ENCODE measurements at regions not wholly inside any gene's neighbourhood (a gene's known extent, or its start where the extent isn't known, plus 50 kb on each side); places are given as distances from the start of the nearest gene placed in this dataset.

DNA sequence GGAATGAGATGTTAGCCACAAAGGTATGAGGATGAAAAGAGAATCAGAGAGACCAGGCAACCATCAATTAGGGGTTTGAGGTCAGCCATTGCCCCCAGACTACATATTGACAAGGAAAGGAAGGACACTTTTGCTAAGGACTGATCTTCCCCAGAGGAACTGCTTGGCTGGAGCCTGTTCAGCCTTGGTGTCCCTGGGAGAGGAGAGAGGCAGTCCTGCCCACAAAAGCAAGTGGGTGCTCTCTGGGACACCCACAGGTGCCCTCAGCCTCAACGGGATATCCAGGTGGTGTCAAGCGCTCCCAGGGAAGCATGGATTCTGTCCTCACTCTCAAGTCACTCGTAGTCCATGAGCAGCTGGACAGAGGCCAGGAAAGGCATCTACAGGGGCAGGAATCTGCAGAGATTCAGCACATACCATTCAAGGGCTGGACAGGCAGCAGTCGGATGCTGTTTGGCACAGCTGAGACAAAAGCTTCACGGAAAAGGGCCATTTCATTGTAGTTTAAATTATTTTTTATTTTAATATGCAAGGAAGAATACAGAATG, 166.2 kb downstream of the UACA start:
- TF ChIP-seq, protein P1, sequence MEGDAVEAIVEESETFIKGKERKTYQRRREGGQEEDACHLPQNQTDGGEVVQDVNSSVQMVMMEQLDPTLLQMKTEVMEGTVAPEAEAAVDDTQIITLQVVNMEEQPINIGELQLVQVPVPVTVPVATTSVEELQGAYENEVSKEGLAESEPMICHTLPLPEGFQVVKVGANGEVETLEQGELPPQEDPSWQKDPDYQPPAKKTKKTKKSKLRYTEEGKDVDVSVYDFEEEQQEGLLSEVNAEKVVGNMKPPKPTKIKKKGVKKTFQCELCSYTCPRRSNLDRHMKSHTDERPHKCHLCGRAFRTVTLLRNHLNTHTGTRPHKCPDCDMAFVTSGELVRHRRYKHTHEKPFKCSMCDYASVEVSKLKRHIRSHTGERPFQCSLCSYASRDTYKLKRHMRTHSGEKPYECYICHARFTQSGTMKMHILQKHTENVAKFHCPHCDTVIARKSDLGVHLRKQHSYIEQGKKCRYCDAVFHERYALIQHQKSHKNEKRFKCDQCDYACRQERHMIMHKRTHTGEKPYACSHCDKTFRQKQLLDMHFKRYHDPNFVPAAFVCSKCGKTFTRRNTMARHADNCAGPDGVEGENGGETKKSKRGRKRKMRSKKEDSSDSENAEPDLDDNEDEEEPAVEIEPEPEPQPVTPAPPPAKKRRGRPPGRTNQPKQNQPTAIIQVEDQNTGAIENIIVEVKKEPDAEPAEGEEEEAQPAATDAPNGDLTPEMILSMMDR (IDR thresholded peaks at IDR 0.05): no peak
- no peak for TF ChIP-seq EZH2 (IDR thresholded peaks at IDR 0.05)
- TF ChIP-seq EZH2phosphoT487 (IDR thresholded peaks at IDR 0.05): no peak
- Mint-ChIP-seq H3K4me3 (no peak overlapping the region), H3K36me3 (no peaks in the 10 kb centered on the region), H3K9me3 (peaks cover 20% of the 10 kb centered on the region), H3K27ac (no peak overlapping the region), H3K27me3 (ENCODE audit: insufficient read depth, low read depth) (no peaks in the 10 kb centered on the region), H3K4me1 (no peaks in the 10 kb centered on the region)
- no peaks in the 10 kb centered on the region for H3F3A ChIP-seq (ENCODE audit: low read depth)
- DNase-seq (ENCODE audit: low spot score): no peak
- H3K27me3 ChIP-seq: no peaks in the 10 kb centered on the region
- H3K27ac ChIP-seq: no peak overlapping the region
- H2AFZ ChIP-seq (replicated peaks): no peak overlapping the region
- H3K36me3 ChIP-seq: no peaks in the 10 kb centered on the region
- H4K20me1 ChIP-seq (ENCODE audit: low read depth): no peaks in the 10 kb centered on the region
- H3K9me3 ChIP-seq (ENCODE audit: low read depth): no peaks in the 10 kb centered on the region
- no peak overlapping the region for H3K9ac ChIP-seq
- no peak overlapping the region for H3K4me2 ChIP-seq
- no peaks in the 10 kb centered on the region for H3K4me1 ChIP-seq
- H3K79me2 ChIP-seq (ENCODE audit: low read depth): no peaks in the 10 kb centered on the region
- no peak overlapping the region for H3K4me3 ChIP-seq

DNA sequence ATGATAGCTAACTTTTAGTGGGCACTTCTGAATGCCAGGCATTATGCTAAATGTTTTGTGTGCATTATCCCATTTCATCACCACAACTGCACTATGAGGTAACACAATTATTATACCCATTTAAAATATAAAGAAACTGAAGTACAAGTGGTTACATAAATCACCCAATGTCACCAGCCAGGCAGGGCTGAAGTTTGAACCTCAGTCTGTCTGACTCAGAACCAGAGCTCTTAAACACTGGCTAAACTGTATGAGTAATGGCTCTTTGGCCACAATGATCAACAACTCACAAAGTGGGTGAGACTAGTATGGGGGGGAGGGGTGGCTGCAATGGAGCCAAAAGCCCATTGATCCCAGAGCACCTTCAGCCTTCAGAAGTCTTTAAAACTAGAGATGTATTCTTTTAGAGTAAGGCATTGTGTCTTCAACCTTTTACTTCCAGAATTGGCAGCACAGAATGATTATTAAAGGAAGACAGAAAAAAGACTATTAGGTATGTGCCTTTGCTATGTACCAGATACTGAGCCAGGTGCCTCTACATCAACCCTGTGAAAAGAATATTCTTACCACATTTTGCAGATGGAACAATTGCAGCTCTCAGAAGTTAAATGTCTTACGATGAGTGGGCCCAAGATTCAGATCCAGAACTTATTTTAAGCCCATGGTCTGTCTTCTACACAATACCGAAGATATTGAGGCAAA, 166.9 kb downstream of the UACA start:
- Histone ChIP-seq H3K27me3 (no peaks in the 10 kb centered on the region), H3K79me2 (ENCODE audit: low read depth) (no peaks in the 10 kb centered on the region), H2AFZ (replicated peaks) (no peak overlapping the region), H3K9me3 (ENCODE audit: low read depth) (no peaks in the 10 kb centered on the region), H3K4me1 (no peaks in the 10 kb centered on the region), H3K27ac (no peak overlapping the region), H3K9ac (no peak overlapping the region), H3K4me3 (no peak overlapping the region), H3K36me3 (no peaks in the 10 kb centered on the region), H4K20me1 (ENCODE audit: low read depth) (no peaks in the 10 kb centered on the region), H3F3A (ENCODE audit: low read depth) (no peaks in the 10 kb centered on the region), H3K4me2 (no peak overlapping the region)
- Mint-ChIP-seq H3K27ac (no peak overlapping the region), H3K27me3 (ENCODE audit: insufficient read depth, low read depth) (no peaks in the 10 kb centered on the region), H3K4me1 (no peaks in the 10 kb centered on the region), H3K36me3 (peaks cover 2% of the 10 kb centered on the region), H3K4me3 (no peak overlapping the region), H3K9me3 (peaks cover 23% of the 10 kb centered on the region)
- TF ChIP-seq, protein P1 (IDR thresholded peaks at IDR 0.05): no peak
- no peak for TF ChIP-seq EZH2phosphoT487 (IDR thresholded peaks at IDR 0.05)
- no peak for TF ChIP-seq EZH2 (IDR thresholded peaks at IDR 0.05)
- DNase-seq (ENCODE audit: low spot score): no peak

DNA sequence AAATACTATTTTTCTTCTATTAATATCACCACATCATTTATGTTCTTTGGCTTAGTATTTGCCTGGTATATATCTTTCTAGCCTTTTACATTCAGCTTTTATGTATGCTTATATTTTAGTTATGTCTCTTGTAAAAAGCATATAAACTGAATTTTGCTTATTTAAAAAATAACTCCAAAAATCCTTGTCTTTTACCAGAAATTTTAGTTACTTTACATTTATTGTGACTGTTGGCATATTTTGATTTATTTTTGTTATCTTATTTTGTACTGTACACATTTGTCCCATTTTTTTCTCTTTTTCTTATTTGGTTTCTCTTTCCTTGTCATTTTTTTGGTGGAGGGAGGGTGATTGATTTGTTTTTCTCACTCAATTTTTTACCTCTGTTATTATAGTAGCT, 169.6 kb downstream of the UACA start:
- Histone ChIP-seq H3K9ac (no peak overlapping the region), H3K36me3 (no peaks in the 10 kb centered on the region), H3K27ac (no peak overlapping the region), H3K4me2 (no peak overlapping the region), H3K27me3 (no peaks in the 10 kb centered on the region), H2AFZ (replicated peaks) (no peak overlapping the region), H3K9me3 (ENCODE audit: low read depth) (no peaks in the 10 kb centered on the region), H3K4me3 (no peak overlapping the region), H3K79me2 (ENCODE audit: low read depth) (no peaks in the 10 kb centered on the region), H3K4me1 (no peaks in the 10 kb centered on the region), H3F3A (ENCODE audit: low read depth) (no peaks in the 10 kb centered on the region), H4K20me1 (ENCODE audit: low read depth) (no peaks in the 10 kb centered on the region)
- Mint-ChIP-seq H3K4me1 (no peaks in the 10 kb centered on the region), H3K4me3 (no peak overlapping the region), H3K27ac (no peak overlapping the region), H3K36me3 (peaks cover 2% of the 10 kb centered on the region), H3K9me3 (peaks cover 19% of the 10 kb centered on the region), H3K27me3 (ENCODE audit: insufficient read depth, low read depth) (no peaks in the 10 kb centered on the region)
- no peak for TF ChIP-seq EZH2 (IDR thresholded peaks at IDR 0.05)
- no peak for TF ChIP-seq EZH2phosphoT487 (IDR thresholded peaks at IDR 0.05)
- TF ChIP-seq, protein P1 (IDR thresholded peaks at IDR 0.05): no peak
- DNase-seq (ENCODE audit: low spot score): no peak
